ENCODE measurements at regions not wholly inside any gene's neighbourhood (a gene's known extent, or its start where the extent isn't known, plus 50 kb on each side); places are given as distances from the start of the nearest gene placed in this dataset.
A peak's percentile ranks its signal among the peaks of the same experiment; 100 is the strongest.
"Not testable (repeated sequence)": the region's sequence is repeated elsewhere in the genome, so short reads cannot be mapped to it uniquely, and the experiment has no call there.

- peak; percentile 59 for ATAC-seq
These were observed 491.8 kb downstream of the PCNX1 start for GRCh38 chr14:71399057-71399487.

DNA sequence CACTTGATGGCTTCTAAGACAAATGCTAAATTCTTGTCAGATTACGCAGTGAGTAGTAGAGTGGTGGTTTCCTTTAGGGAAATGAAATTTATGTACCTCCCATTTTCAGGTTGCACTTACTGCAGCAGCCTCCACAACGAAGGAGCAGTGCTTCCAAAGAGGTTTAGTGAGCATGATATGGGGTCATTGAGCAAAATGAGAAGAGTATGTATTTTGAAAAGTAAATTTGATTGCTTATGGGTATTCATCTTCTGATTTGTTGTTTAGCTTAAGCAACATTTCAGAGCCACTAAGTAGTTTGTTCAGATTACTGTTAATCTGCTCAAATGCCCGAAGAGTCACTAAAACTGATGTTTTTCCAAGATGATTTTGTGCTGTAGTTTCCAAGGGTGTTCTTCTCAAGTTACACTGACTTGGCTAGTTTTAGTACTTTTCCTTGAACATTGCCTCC, 493.6 kb downstream of the PCNX1 start:
- ATAC-seq: no peak

GRCh38 chr14:71402415-71402814, 495.2 kb downstream of the PCNX1 start:
- not testable (repeated sequence) for ATAC-seq

- ATAC-seq: peak; percentile 86
These were observed 496.4 kb downstream of the PCNX1 start for GRCh38 chr14:71403656-71404055.

- no peak for ATAC-seq
These were observed 498.4 kb downstream of the PCNX1 start for GRCh38 chr14:71405676-71406075.

DNA sequence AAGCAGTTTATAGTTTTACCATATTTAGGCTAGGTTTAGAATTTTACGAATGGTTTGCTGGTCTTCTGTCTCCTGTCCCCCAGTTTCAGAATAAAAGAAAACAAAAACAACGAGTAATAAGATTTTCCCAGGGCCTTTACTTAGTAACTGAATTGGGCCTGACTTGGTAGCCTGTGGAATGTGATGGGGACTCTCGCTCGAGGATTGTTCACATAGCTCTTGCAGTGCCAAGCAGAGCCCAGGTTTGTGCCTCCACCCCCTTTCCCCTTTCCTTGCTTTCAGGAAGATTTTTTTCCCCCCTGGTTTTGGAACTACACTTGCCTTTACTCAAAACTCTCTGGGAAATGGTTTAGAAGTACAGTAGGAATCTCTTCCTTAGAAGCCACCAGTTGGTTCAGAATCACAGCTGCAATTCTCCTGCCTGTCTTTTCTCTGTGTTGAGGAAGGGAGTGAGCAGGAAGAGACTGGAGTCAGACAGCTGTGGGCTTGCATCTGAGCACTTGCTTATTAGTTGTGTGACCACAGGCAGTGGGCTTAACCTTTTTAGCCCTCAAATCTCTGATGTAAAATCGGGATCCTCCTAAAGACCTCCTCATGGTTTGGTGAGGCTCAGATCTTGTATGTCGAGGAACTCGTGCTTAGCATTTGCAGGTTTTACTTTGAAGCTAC, 501.2 kb downstream of the PCNX1 start:
- ATAC-seq: no peak

- ATAC-seq: no peak
These were observed 503.5 kb downstream of the PCNX1 start for GRCh38 chr14:71410578-71411284.

DNA sequence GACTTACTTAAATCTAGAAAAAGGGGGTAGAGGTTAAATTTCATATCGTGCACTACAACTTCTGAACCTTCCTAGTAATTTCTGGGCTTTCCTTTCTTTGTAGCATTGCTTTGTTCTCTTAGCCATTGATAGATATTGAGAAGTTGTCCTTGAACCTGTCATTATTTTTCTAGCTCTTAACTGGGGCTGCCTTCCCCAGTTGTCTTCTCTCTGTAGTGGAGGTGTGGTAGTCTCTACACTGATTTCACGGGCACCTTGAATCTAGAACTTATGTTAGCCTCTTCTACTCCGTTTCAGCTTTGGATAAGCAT, 504.0 kb downstream of the PCNX1 start:
- no peak for ATAC-seq

DNA sequence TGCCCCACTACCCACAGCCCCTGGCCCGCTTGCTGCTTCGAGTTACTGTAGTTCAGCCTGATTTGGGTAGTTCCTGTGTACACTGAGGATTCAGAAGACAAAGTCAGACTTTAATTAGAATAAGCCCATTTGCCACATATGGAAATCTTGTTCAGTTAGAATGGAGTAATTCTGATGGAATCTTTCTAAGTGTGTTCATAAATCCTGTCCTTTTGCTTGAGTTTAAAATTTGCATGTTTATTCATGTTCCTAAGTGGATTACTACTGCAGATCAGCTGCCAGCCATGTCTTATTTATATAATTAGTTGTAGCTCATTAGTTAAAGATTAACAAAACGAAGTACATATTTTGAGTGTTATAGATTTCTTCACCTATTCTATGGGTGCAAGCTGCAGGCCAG, 504.5 kb downstream of the PCNX1 start:
- no peak for ATAC-seq

- peak; percentile 18 for ATAC-seq
These were observed 507.6 kb downstream of the PCNX1 start for GRCh38 chr14:71414631-71415403.

GRCh38 chr14:71415404-71415690, 508.1 kb downstream of the PCNX1 start:
- ATAC-seq: no peak

GRCh38 chr14:71416392-71416791, 509.1 kb downstream of the PCNX1 start:
- peak; percentile 76 for ATAC-seq

DNA sequence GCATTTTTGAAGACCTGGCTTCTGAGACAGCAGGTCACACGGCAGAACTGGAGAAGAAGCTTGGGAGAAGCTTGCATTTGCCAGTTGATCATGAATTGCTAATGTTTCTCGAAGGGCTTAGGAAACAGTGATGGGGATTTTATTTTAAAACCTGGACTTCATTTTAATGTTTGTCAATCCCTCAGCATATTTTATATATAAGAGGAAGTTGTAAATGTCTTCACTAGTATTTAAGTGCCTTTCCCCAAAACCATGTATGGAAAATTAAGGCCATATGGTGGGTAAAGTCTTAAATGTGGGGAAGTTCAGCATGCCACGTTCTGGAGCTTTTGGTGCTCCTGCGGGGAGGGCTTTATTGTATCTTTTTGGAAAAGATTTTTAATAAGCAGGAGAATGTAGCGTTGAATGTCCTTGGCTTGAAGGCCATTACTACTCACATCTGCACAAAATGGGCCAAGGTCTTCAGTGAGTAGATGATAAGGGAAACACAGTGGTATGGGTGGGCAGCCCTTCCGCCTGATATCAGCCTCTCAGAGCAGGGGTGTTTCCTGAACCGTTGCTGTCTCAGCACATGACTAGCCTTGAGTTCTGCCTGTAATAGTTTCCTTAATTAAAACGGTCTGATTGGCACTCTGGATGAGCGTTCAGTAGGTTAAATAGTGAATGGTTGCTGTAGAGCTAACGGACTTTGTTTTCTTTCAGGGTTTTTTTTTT, 511.4 kb downstream of the PCNX1 start:
- no peak for ATAC-seq

- no peak for ATAC-seq
These were observed 508.7 kb upstream of the RGS6 start for GRCh38 chr14:71423481-71423880.

- ATAC-seq: no peak
These were observed 507.3 kb upstream of the RGS6 start for GRCh38 chr14:71424941-71425340.

GRCh38 chr14:71426001-71426400, 506.2 kb upstream of the RGS6 start:
- ATAC-seq: no peak

DNA sequence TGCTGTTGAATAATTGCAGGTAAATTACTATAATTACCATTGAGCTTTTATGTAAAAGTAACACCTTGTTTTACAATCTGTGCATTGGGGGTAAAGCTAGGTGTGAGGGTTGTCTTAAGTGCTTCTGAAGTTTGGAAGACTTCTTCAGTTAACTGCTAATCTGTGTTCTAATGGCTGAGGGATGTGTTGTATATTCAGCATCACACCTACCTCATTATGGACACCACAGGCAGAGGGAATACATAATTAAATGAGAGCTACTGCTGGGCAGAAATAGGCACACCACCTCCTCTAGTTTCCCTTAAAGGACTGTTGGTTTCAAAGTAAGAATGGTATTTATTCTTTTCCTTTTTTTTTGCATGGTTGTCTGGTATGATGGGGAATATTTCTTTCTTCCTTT, 502.3 kb upstream of the RGS6 start:
- no peak for ATAC-seq

- ATAC-seq: no peak
These were observed 501.9 kb upstream of the RGS6 start for GRCh38 chr14:71430321-71430677.

GRCh38 chr14:71430678-71431376, 501.4 kb upstream of the RGS6 start:
- no peak for ATAC-seq

DNA sequence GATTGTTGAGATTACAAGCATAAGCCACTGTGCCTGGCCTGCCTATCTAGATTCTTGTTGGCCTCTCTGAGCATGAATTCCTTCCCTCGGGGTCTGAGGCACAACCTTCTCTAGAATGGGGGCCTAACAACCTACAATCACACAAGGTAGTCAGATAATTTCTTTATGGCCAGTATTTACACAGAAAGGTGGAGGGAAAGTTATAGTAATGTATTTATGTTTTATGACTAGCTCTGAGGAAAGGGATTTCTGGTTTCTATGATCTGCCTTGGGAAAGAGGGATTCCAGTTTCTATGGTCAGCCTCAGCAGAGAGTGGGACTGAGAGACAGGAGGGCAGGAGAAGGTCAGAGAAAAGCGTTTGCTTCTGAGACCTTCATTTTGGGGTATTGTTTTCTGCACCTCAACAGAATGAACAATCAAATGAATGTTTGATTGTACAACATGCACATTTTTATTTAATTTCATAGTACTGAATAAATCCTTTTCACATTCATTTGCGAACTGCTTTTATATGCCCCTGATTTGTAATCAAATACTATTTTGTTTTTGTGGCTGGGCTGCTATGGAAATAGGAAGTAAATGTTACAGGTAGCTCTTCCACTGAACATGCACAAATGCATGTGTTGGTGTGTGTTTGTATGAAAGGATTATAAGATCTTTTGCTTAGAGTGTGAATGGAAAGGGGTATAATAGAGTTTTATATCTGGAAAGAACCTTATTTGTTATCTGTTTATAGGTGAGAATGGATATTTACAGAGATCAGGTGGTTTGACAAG, 499.7 kb upstream of the RGS6 start:
- no peak for ATAC-seq

DNA sequence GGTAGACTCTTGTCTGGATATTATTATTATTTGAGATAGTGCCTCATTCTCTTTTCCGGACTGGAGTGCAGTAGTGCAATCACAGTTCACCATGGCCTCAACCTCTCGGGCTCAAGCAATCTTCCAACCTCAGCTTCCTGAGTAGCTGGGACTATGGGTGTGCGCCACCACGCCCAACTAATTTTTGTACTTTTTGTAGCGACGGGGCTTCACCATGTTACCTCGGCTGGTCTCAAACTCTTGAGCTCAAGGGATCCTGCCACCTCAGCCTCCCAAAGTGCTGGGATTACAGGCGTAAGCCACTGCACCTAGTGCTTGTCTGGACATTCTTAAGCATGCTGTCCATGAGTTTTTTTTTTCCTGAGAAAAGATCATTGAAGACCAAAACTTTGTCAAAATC, 498.9 kb upstream of the RGS6 start:
- no peak for ATAC-seq

DNA sequence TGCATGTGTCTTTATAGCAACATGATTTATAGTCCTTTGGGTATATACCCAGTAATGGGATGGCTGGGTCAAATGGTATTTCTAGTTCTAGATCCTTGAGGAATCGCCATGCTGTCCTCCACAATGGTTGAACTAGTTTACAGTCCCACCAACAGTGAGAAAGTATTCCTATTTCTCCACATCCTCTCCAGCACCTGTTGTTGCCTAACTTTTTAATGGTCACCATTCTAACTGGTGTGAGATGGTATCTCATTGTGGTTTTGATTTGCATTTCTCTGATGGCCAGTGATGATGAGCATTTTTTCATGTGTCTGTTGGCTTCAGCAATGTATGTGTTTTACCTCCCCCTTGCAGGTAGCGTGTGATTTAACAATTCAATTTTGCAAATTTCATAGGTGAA, 496.6 kb upstream of the RGS6 start:
- not testable (repeated sequence) for ATAC-seq
